ENCODE measurements at regions not wholly inside any gene's neighbourhood (a gene's known extent, or its start where the extent isn't known, plus 50 kb on each side); places are given as distances from the start of the nearest gene placed in this dataset.
A peak's percentile ranks its signal among the peaks of the same experiment; 100 is the strongest.

- Histone ChIP-seq H3K9ac (ENCODE audit: low read length) (no peak overlapping the region), H3K4me2 (ENCODE audit: low read length) (no peak overlapping the region), H3K27ac (ENCODE audit: low read depth, low read length) (no peak overlapping the region), H3K36me3 (ENCODE audit: insufficient read depth, low read length) (no peaks in the 10 kb centered on the region), H3K4me1 (ENCODE audit: insufficient read depth, low read length) (no peaks in the 10 kb centered on the region), H3K27me3 (ENCODE audit: insufficient read depth, low read length) (no peaks in the 10 kb centered on the region), H2AFZ (ENCODE audit: low read depth, low read length) (no peak overlapping the region), H4K20me1 (ENCODE audit: insufficient read depth, low read length) (no peaks in the 10 kb centered on the region), H3K9me3 (ENCODE audit: insufficient read depth, low read depth, low read length) (no peaks in the 10 kb centered on the region), H3K4me3 (ENCODE audit: insufficient read depth, low read depth, low read length) (no peak overlapping the region), H3K79me2 (ENCODE audit: insufficient read depth, low read length) (no peaks in the 10 kb centered on the region)
- Mint-ChIP-seq H3K36me3 (ENCODE audit: low read depth, unreplicated experiment) (no peaks in the 10 kb centered on the region), H3K27me3 (ENCODE audit: low read depth, unreplicated experiment) (peaks cover 4% of the 10 kb centered on the region), H3K27ac (ENCODE audit: unreplicated experiment) (no peak overlapping the region), H3K9me3 (ENCODE audit: unreplicated experiment) (no peaks in the 10 kb centered on the region), H3K4me1 (ENCODE audit: low read depth, unreplicated experiment) (no peaks in the 10 kb centered on the region), H3K4me3 (ENCODE audit: unreplicated experiment) (no peak overlapping the region)
- no peak for FAIRE-seq
- TF ChIP-seq, protein P1, sequence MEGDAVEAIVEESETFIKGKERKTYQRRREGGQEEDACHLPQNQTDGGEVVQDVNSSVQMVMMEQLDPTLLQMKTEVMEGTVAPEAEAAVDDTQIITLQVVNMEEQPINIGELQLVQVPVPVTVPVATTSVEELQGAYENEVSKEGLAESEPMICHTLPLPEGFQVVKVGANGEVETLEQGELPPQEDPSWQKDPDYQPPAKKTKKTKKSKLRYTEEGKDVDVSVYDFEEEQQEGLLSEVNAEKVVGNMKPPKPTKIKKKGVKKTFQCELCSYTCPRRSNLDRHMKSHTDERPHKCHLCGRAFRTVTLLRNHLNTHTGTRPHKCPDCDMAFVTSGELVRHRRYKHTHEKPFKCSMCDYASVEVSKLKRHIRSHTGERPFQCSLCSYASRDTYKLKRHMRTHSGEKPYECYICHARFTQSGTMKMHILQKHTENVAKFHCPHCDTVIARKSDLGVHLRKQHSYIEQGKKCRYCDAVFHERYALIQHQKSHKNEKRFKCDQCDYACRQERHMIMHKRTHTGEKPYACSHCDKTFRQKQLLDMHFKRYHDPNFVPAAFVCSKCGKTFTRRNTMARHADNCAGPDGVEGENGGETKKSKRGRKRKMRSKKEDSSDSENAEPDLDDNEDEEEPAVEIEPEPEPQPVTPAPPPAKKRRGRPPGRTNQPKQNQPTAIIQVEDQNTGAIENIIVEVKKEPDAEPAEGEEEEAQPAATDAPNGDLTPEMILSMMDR (IDR thresholded peaks at IDR 0.05; ENCODE audit: insufficient read depth, low read depth, low read length): no peak
- TF ChIP-seq EZH2 (IDR thresholded peaks at IDR 0.05; ENCODE audit: insufficient read depth, low read length): no peak
- DNase-seq (ENCODE audit: low read depth): no peak
Measured at GRCh38 chr14:38724621-38725020, 378.4 kb downstream of the SEC23A start.

DNA sequence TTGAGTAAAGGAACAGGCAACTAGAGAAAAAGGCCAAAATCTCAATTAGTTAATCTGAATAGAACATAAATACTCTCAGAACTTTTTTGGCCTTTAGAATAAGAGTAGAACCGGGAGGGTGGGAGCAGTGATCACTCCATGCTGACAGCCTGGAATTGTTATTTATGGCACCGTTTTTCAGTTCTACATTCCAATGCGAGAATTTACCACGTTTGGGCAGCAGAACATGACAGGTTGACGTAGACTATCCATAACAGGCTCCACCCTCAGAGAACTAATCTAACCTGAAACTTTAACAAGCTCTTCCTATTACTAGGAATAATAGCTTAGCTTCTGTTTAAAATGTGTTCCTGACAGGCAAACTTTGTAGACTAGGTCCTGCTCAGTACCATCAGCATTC is 379.1 kb downstream of the SEC23A start:
- H3K79me2 ChIP-seq (ENCODE audit: insufficient read depth, low read length): no peaks in the 10 kb centered on the region
- H3K27me3 Mint-ChIP-seq (ENCODE audit: low read depth, unreplicated experiment): peaks cover 4% of the 10 kb centered on the region

GRCh38 chr14:38723277-38723676 is 379.8 kb downstream of the SEC23A start:
- Histone ChIP-seq H3K4me1 (ENCODE audit: insufficient read depth, low read length) (no peaks in the 10 kb centered on the region), H3K27me3 (ENCODE audit: insufficient read depth, low read length) (no peaks in the 10 kb centered on the region), H3K4me3 (ENCODE audit: insufficient read depth, low read depth, low read length) (no peak overlapping the region), H4K20me1 (ENCODE audit: insufficient read depth, low read length) (no peaks in the 10 kb centered on the region), H3K79me2 (ENCODE audit: insufficient read depth, low read length) (no peaks in the 10 kb centered on the region), H2AFZ (ENCODE audit: low read depth, low read length) (no peak overlapping the region), H3K36me3 (ENCODE audit: insufficient read depth, low read length) (no peaks in the 10 kb centered on the region), H3K27ac (ENCODE audit: low read depth, low read length) (no peak overlapping the region), H3K9ac (ENCODE audit: low read length) (no peak overlapping the region), H3K4me2 (ENCODE audit: low read length) (no peak overlapping the region), H3K9me3 (ENCODE audit: insufficient read depth, low read depth, low read length) (no peaks in the 10 kb centered on the region)
- no peak for DNase-seq (ENCODE audit: low read depth)
- Mint-ChIP-seq H3K4me1 (ENCODE audit: low read depth, unreplicated experiment) (no peaks in the 10 kb centered on the region), H3K27ac (ENCODE audit: unreplicated experiment) (no peak overlapping the region), H3K9me3 (ENCODE audit: unreplicated experiment) (no peaks in the 10 kb centered on the region), H3K27me3 (ENCODE audit: low read depth, unreplicated experiment) (peaks cover 4% of the 10 kb centered on the region), H3K36me3 (ENCODE audit: low read depth, unreplicated experiment) (no peaks in the 10 kb centered on the region), H3K4me3 (ENCODE audit: unreplicated experiment) (no peak overlapping the region)
- FAIRE-seq: no peak
- TF ChIP-seq, protein P1 (IDR thresholded peaks at IDR 0.05; ENCODE audit: insufficient read depth, low read depth, low read length): no peak
- no peak for TF ChIP-seq EZH2 (IDR thresholded peaks at IDR 0.05; ENCODE audit: insufficient read depth, low read length)

More for the DNA sequence above, 379.1 kb downstream of the SEC23A start:
- Histone ChIP-seq H4K20me1 (ENCODE audit: insufficient read depth, low read length) (no peaks in the 10 kb centered on the region), H3K4me2 (ENCODE audit: low read length) (no peak overlapping the region), H3K27me3 (ENCODE audit: insufficient read depth, low read length) (no peaks in the 10 kb centered on the region), H3K9me3 (ENCODE audit: insufficient read depth, low read depth, low read length) (no peaks in the 10 kb centered on the region), H3K9ac (ENCODE audit: low read length) (no peak overlapping the region), H3K27ac (ENCODE audit: low read depth, low read length) (no peak overlapping the region), H3K4me1 (ENCODE audit: insufficient read depth, low read length) (no peaks in the 10 kb centered on the region), H3K4me3 (ENCODE audit: insufficient read depth, low read depth, low read length) (no peak overlapping the region), H2AFZ (ENCODE audit: low read depth, low read length) (no peak overlapping the region), H3K36me3 (ENCODE audit: insufficient read depth, low read length) (no peaks in the 10 kb centered on the region)
- Mint-ChIP-seq H3K9me3 (ENCODE audit: unreplicated experiment) (no peaks in the 10 kb centered on the region), H3K36me3 (ENCODE audit: low read depth, unreplicated experiment) (no peaks in the 10 kb centered on the region), H3K4me1 (ENCODE audit: low read depth, unreplicated experiment) (no peaks in the 10 kb centered on the region), H3K27ac (ENCODE audit: unreplicated experiment) (no peak overlapping the region), H3K4me3 (ENCODE audit: unreplicated experiment) (no peak overlapping the region)
- FAIRE-seq (no peak), DNase-seq (ENCODE audit: low read depth) (peak; percentile 3)
- TF ChIP-seq EZH2 (IDR thresholded peaks at IDR 0.05; ENCODE audit: insufficient read depth, low read length): no peak
- TF ChIP-seq, protein P1 (IDR thresholded peaks at IDR 0.05; ENCODE audit: insufficient read depth, low read depth, low read length): no peak
